PC-9 (cell line): ENCODE measurements at regions not wholly inside any gene's neighbourhood (a gene's known extent, or its start where the extent isn't known, plus 50 kb on each side); places are given as distances from the start of the nearest gene placed in this dataset.

Source experiments
- BruUV-seq: library from RNA; stranded (reverse); fragments of 400-500 nt; replicated peaks from 2 replicates; lab custom pipeline; 2021; lab: Mats Ljungman, UMichigan
- CTCF ChIA-PET: fragments of 300-600 bp; sonication (Branson Sonifier 250); formaldehyde crosslinking; loops from one replicate; lab custom pipeline; 2022; ENCODE audit warnings: antibody characterized with exemption; lab: Charles Lee
- POLR2A ChIA-PET: fragments of 300-600 bp; sonication (Branson Sonifier 250); formaldehyde crosslinking; loops from one replicate; lab custom pipeline; 2022; ENCODE audit warnings: antibody characterized with exemption; ENCODE audit not compliant: unreplicated experiment; lab: Charles Lee
- DNase-seq, 2 experiments: peaks; one replicate each; pipeline versions ENCODE4 v3.0.0 to v3.0.0-alpha.2; 2015 to 2022; ENCODE audit warnings: mixed read lengths in 1 of 2
- H2AFZ ChIP-seq: fragments of 200-600 bp; sonication (generic); 2 replicates; pipeline ENCODE4 v1.8.1; 2017; ENCODE audit warnings: antibody characterized with exemption
- H3F3A ChIP-seq: fragments of 200-600 bp; sonication (generic); 2 replicates; pipeline ENCODE4 v1.8.1; 2017; ENCODE audit warnings: antibody characterized with exemption, mild to moderate bottlenecking, low read depth; ENCODE audit not compliant: insufficient read depth
- H3K27ac ChIP-seq: fragments of 200-600 bp; sonication (generic); 2 replicates; pipeline ENCODE4 v1.6.1; 2016; ENCODE audit warnings: mixed run types
- H3K27me3 ChIP-seq: fragments of 200-600 bp; sonication (generic); 2 replicates; pipeline ENCODE4 v1.6.1; 2016; ENCODE audit warnings: low read depth, mixed run types; ENCODE audit not compliant: insufficient read depth
- H3K36me3 ChIP-seq: fragments of 200-600 bp; sonication (generic); 2 replicates; pipeline ENCODE4 v1.6.1; 2016; ENCODE audit warnings: low read depth, mixed run types
- H3K4me1 ChIP-seq: fragments of 200-600 bp; sonication (generic); replicated peaks from 2 replicates; pipeline ENCODE4 v1.6.1; 2016; ENCODE audit warnings: mixed run types; ENCODE audit not compliant: insufficient read depth
- H3K4me2 ChIP-seq: fragments of 200-600 bp; sonication (generic); 2 replicates; pipeline ENCODE4 v1.6.1; 2017; ENCODE audit warnings: mixed run types
- H3K4me3 ChIP-seq: fragments of 200-600 bp; sonication (generic); 2 replicates; pipeline ENCODE4 v1.6.1; 2016; ENCODE audit warnings: mixed run types
- H3K79me2 ChIP-seq: fragments of 200-600 bp; sonication (generic); 2 replicates; pipeline ENCODE4 v1.6.1; 2017; ENCODE audit warnings: low read depth, mixed run types
- H3K9me2 ChIP-seq: fragments of 200-600 bp; sonication (generic); 2 replicates; pipeline ENCODE4 v1.8.1; 2017; ENCODE audit warnings: mild to moderate bottlenecking; ENCODE audit not compliant: insufficient read depth
- H3K9me3 ChIP-seq: fragments of 200-600 bp; sonication (generic); 2 replicates; pipeline ENCODE4 v1.8.1; 2016; ENCODE audit warnings: low read depth; ENCODE audit not compliant: insufficient read depth
- H4K20me1 ChIP-seq: fragments of 200-600 bp; sonication (generic); 2 replicates; pipeline ENCODE4 v1.8.1; 2017; ENCODE audit not compliant: insufficient read depth
- EZH2 ChIP-seq: fragments of 200-600 bp; sonication (generic); IDR thresholded peaks from 2 replicates; pipeline ENCODE4 v1.8.0; 2017; ENCODE audit warnings: antibody characterized with exemption, low read depth
- intact Hi-C: fragments of 100-400 bp; cut with micrococcal nuclease; formaldehyde crosslinking; loops from one replicate; pipeline ENCODE4 v1.10.0; 2022; ENCODE audit not compliant: unreplicated experiment
- TF ChIP-seq, protein P1 (sequence below): fragments of 200-600 bp; sonication (generic); conservative IDR thresholded peaks from 2 replicates; pipeline ENCODE4 v1.6.1; 2017; ENCODE audit warnings: mixed run types, antibody characterized with exemption, mild to moderate bottlenecking, moderate library complexity

DNA sequence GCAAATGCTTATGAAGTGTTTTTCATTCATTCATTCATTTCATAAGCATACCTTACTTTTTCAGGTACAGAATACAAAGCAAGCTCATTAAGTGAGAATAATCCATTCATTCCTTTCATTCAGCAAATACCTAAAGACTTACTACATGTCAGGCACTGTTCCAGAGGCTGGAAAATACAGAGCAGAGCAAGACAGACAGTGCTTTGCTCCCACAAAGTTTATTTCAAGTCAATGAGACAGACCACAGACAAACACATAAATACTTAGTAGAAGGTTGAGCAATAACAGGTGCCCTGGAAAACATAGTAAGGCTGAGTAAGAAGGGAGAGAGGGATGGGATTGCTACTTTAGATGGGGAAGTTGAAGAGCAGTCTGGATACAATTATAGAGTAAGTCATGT is 309.8 kb downstream of the C1D start:
- no peak overlapping the region for H3K4me3 ChIP-seq
- no peaks in the 10 kb centered on the region for H3K9me2 ChIP-seq
- intact Hi-C loops, result no loop called here
- no peak for DNase-seq
- no peaks in the 10 kb centered on the region for H3K9me3 ChIP-seq
- H3K27ac ChIP-seq, result no peak overlapping the region
- ChIA-PET POLR2A (no interaction called here), CTCF (no interaction called here)
- no peaks in the 10 kb centered on the region for H3K36me3 ChIP-seq
- H3K4me1 ChIP-seq, result no peaks in the 10 kb centered on the region
- H3F3A ChIP-seq, result no peaks in the 10 kb centered on the region
- peaks cover 37% of the 10 kb centered on the region; the same call in 1 of the 2 replicates for H3K27me3 ChIP-seq
- H3K4me2 ChIP-seq, result no peak overlapping the region
- no peak for TF ChIP-seq EZH2
- TF ChIP-seq, protein P1, sequence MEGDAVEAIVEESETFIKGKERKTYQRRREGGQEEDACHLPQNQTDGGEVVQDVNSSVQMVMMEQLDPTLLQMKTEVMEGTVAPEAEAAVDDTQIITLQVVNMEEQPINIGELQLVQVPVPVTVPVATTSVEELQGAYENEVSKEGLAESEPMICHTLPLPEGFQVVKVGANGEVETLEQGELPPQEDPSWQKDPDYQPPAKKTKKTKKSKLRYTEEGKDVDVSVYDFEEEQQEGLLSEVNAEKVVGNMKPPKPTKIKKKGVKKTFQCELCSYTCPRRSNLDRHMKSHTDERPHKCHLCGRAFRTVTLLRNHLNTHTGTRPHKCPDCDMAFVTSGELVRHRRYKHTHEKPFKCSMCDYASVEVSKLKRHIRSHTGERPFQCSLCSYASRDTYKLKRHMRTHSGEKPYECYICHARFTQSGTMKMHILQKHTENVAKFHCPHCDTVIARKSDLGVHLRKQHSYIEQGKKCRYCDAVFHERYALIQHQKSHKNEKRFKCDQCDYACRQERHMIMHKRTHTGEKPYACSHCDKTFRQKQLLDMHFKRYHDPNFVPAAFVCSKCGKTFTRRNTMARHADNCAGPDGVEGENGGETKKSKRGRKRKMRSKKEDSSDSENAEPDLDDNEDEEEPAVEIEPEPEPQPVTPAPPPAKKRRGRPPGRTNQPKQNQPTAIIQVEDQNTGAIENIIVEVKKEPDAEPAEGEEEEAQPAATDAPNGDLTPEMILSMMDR, result no peak
- H4K20me1 ChIP-seq, result no peaks in the 10 kb centered on the region
- no TSS peak for BruUV-seq
- H2AFZ ChIP-seq, result no peak overlapping the region
- H3K79me2 ChIP-seq, result no peaks in the 10 kb centered on the region

DNA sequence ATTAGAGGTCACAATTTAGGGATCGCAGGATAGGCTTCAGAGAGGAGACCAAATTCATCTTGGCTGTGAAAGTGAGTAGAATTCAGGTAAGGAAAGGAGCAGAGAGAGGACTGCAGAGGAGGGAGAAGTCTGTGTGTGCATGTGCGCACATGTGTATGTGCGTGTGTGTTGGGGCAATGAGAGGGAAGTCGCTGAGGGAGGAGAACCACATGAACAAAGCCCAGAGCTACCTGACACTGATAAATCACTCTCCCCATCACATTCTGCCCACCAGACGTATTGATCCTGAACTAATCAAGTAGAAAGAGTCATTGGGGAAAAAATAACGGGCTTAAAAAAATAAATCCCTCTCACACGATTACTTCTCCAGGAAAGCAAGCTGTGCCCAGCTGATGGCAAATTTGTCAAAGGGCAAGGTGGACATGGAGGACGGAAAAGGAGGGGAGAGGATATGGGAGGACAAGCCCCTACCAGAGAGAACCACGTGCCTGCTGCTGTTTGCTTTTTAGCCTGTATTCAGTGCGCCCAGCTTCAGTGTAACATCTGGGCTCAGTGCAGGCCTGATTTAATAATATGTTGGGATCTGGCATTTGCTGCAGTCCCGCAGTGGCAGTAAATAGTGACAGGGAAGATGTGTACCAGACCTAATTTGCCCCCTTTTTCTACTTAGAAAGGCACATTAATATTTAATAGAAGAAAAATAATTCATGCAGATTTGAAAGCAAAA is 307.5 kb downstream of the C1D start:
- H3F3A ChIP-seq, result no peaks in the 10 kb centered on the region
- H4K20me1 ChIP-seq, result no peaks in the 10 kb centered on the region
- intact Hi-C loops, result no loop called here
- H3K79me2 ChIP-seq, result no peaks in the 10 kb centered on the region
- no peaks in the 10 kb centered on the region for H3K9me3 ChIP-seq
- no peak overlapping the region for H3K27ac ChIP-seq
- ChIA-PET CTCF (no interaction called here), POLR2A (interaction anchor here (0.7 kb wide), 1 partner anchor 16 kb away, joined by 3 read pairs; no protein-coding TSS in a partner anchor)
- TF ChIP-seq, protein P1, result no peak
- no peak for TF ChIP-seq EZH2
- no peaks in the 10 kb centered on the region for H3K4me1 ChIP-seq
- no peaks in the 10 kb centered on the region for H3K9me2 ChIP-seq
- no peak overlapping the region for H2AFZ ChIP-seq
- no peak overlapping the region for H3K4me2 ChIP-seq
- no TSS peak for BruUV-seq
- H3K36me3 ChIP-seq, result no peaks in the 10 kb centered on the region
- peaks cover 30% of the 10 kb centered on the region; the same call in 1 of the 2 replicates for H3K27me3 ChIP-seq
- no peak overlapping the region for H3K4me3 ChIP-seq
- no peak for DNase-seq

DNA sequence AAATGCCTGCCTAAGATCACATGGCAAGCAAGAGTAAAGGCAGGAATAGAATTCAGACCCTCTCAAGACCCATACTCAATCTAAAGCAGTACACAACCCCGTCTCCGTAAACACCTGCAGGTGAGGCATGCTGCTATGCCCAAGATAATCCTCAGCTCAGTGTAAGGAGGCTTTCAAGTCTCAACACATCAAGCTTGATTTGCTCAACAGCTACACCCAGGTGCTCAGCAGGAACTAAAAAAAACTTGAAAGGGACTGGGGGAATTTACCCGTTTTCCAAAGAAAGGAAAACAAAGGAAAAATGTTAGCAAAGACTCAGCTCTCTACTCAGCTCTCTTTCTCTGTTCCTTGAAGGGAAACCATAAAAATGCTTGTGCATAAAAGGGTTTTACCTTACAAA is 301.8 kb downstream of the C1D start:
- BruUV-seq, result no TSS peak
- no peaks in the 10 kb centered on the region for H3K9me3 ChIP-seq
- H3K4me1 ChIP-seq, result no peaks in the 10 kb centered on the region
- H2AFZ ChIP-seq, result no peak overlapping the region
- intact Hi-C loops, result no loop called here
- DNase-seq, result no peak
- ChIA-PET CTCF (no interaction called here), POLR2A (no interaction called here)
- H3K27me3 ChIP-seq, result peaks cover 1% of the 10 kb centered on the region; the same call in 1 of the 2 replicates
- H3F3A ChIP-seq, result no peaks in the 10 kb centered on the region
- TF ChIP-seq, protein P1, result no peak
- no peak for TF ChIP-seq EZH2
- no peak overlapping the region for H3K4me2 ChIP-seq
- no peak overlapping the region for H3K4me3 ChIP-seq
- H3K79me2 ChIP-seq, result no peaks in the 10 kb centered on the region
- no peaks in the 10 kb centered on the region for H3K9me2 ChIP-seq
- H4K20me1 ChIP-seq, result no peaks in the 10 kb centered on the region
- H3K27ac ChIP-seq, result no peak overlapping the region
- H3K36me3 ChIP-seq, result no peaks in the 10 kb centered on the region
